HG02870 (cell line): ENCODE measurements at regions not wholly inside any gene's neighbourhood (a gene's known extent, or its start where the extent isn't known, plus 50 kb on each side); places are given as distances from the start of the nearest gene placed in this dataset.
"Not testable (repeated sequence)": the region's sequence is repeated elsewhere in the genome, so short reads cannot be mapped to it uniquely, and the experiment has no call there.

Experiments
- ATAC-seq: cut with Tn5 transposase; IDR thresholded peaks from one replicate; pipeline ENCODE4 v1.9.1; 2021; ENCODE audit warnings: mild to moderate bottlenecking, moderate library complexity; ENCODE audit not compliant: unreplicated experiment

- ATAC-seq, result no peak
Observed at GRCh38 chr11:106551744-106552673, 466.3 kb downstream of the GUCY1A2 start.

- no peak for ATAC-seq
Observed at GRCh38 chr11:106552694-106553203, 465.5 kb downstream of the GUCY1A2 start.

- ATAC-seq, result no peak
Observed at GRCh38 chr11:106553304-106553703, 465.0 kb downstream of the GUCY1A2 start.

- ATAC-seq, result not testable (repeated sequence)
Observed at GRCh38 chr11:106555566-106556250, 462.6 kb downstream of the GUCY1A2 start.

GRCh38 chr11:106565326-106565725, 452.9 kb downstream of the GUCY1A2 start:
- ATAC-seq, result no peak

GRCh38 chr11:106568632-106569031, 449.6 kb downstream of the GUCY1A2 start:
- no peak for ATAC-seq

GRCh38 chr11:106577384-106577783, 440.9 kb downstream of the GUCY1A2 start:
- ATAC-seq, result not testable (repeated sequence)

- ATAC-seq, result no peak
Observed at GRCh38 chr11:106581399-106581798, 436.9 kb downstream of the GUCY1A2 start.

- no peak for ATAC-seq
Observed at GRCh38 chr11:106585061-106585460, 433.2 kb downstream of the GUCY1A2 start.

- ATAC-seq, result no peak
Observed at GRCh38 chr11:106594751-106595351, 423.4 kb downstream of the GUCY1A2 start.

- no peak for ATAC-seq
Observed at GRCh38 chr11:106601684-106602297, 416.5 kb downstream of the GUCY1A2 start.

GRCh38 chr11:106608677-106609076, 409.6 kb downstream of the GUCY1A2 start:
- ATAC-seq, result no peak

- ATAC-seq, result no peak
Observed at GRCh38 chr11:106614262-106614661, 404.0 kb downstream of the GUCY1A2 start.

GRCh38 chr11:106619320-106619990, 398.8 kb downstream of the GUCY1A2 start:
- ATAC-seq, result no peak

- ATAC-seq, result no peak
Observed at GRCh38 chr11:106621484-106621883, 396.8 kb downstream of the GUCY1A2 start.
